Left lung (tissue), 4 donors: ENCODE measurements at regions not wholly inside any gene's neighbourhood (a gene's known extent, or its start where the extent isn't known, plus 50 kb on each side); places are given as distances from the start of the nearest gene placed in this dataset.

Experiments
- ATAC-seq: fragments of 200-7000 bp; cut with Tn5 transposase; one replicate; pipeline ENCODE4 v1.9.1; 2020; ENCODE audit warnings: moderate library complexity
- DNase-seq, 4 donors: peaks; one replicate each; pipeline ENCODE4 v3.0.0-alpha.2; 2013 to 2020
- H3K27ac ChIP-seq, 2 donors: fragments of 200-600 bp; sonication (generic) in 1 of 2; one replicate each; pipeline versions ENCODE4 v1.5.0 to v1.8.0; 2020 to 2021
- H3K27me3 ChIP-seq, 2 donors: fragments of 200-600 bp; sonication (generic) in 1 of 2; one replicate each; pipeline versions ENCODE4 v1.5.0 to v1.8.0; 2020 to 2021
- H3K36me3 ChIP-seq, 2 donors: fragments of 200-600 bp; sonication (generic) in 1 of 2; one replicate each; pipeline versions ENCODE4 v1.5.0 to v1.8.0; 2020 to 2021
- H3K4me1 ChIP-seq, 2 donors: fragments of 200-600 bp; one replicate each; pipeline ENCODE4 v1.8.0; 2021
- H3K4me3 ChIP-seq, 2 donors: fragments of 200-600 bp; sonication (generic) in 1 of 2; one replicate each; pipeline versions ENCODE4 v1.5.0 to v1.8.0; 2020 to 2021; ENCODE audit warnings: mild to moderate bottlenecking in 1 of 2
- H3K9me3 ChIP-seq, 2 donors: fragments of 200-600 bp; sonication (generic) in 1 of 2; one replicate each; pipeline versions ENCODE4 v1.5.0 to v1.8.0; 2020 to 2021
- intact Hi-C, 2 donors: fragments of 100-400 bp; cut with DNase I; formaldehyde crosslinking; loops; one replicate each; pipeline versions ENCODE4 v1.11.2 to v1.14.2; 2022
- TF ChIP-seq, protein P1 (sequence below), 2 donors: fragments of 200-600 bp; sonication (generic) in 1 of 2; IDR thresholded peaks; one replicate each; pipeline versions ENCODE4 v1.5.0 to v1.8.0; 2021; ENCODE audit warnings: antibody characterized with exemption in 2 of 2
- donor health status: DM: no; HTN: yes; CAD: no.
- donor health status: DM: no; HTN: no; CAD: no.

GRCh38 chr2:5589183-5589582 lies 103.0 kb upstream of the SOX11 start:
- H3K27ac ChIP-seq: no peak overlapping the region
- no peaks in the 10 kb centered on the region for H3K9me3 ChIP-seq
- TF ChIP-seq, protein P1, sequence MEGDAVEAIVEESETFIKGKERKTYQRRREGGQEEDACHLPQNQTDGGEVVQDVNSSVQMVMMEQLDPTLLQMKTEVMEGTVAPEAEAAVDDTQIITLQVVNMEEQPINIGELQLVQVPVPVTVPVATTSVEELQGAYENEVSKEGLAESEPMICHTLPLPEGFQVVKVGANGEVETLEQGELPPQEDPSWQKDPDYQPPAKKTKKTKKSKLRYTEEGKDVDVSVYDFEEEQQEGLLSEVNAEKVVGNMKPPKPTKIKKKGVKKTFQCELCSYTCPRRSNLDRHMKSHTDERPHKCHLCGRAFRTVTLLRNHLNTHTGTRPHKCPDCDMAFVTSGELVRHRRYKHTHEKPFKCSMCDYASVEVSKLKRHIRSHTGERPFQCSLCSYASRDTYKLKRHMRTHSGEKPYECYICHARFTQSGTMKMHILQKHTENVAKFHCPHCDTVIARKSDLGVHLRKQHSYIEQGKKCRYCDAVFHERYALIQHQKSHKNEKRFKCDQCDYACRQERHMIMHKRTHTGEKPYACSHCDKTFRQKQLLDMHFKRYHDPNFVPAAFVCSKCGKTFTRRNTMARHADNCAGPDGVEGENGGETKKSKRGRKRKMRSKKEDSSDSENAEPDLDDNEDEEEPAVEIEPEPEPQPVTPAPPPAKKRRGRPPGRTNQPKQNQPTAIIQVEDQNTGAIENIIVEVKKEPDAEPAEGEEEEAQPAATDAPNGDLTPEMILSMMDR (IDR thresholded peaks at IDR 0.05): no peak
- no peak overlapping the region for H3K4me3 ChIP-seq
- intact Hi-C loops: no loop called here
- no peaks in the 10 kb centered on the region for H3K4me1 ChIP-seq
- no peak for ATAC-seq
- no peaks in the 10 kb centered on the region for H3K36me3 ChIP-seq
- no peak for DNase-seq
- no peaks in the 10 kb centered on the region for H3K27me3 ChIP-seq

DNA sequence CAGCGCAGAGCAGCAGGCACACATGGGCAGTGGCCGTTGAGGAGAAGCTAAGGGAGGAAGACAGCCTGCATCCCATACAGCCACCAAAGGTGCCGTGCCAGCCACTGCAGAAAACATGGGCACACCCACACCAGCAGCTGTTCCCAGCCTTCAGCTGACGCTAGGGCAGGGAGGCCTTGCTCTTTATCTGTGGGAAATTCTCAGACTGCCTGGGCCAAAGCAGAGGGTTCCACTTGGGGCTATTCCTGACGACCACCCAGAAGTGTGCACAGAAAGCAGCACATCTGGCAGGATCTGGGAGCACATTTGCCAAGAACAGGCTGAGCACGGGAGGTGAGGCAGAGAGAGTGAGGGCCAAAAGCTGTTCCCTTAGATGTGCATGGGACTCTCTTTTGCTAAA lies 101.3 kb upstream of the SOX11 start:
- Histone ChIP-seq H3K9me3 (no peaks in the 10 kb centered on the region), H3K36me3 (no peaks in the 10 kb centered on the region), H3K27me3 (no peaks in the 10 kb centered on the region), H3K4me1 (no peaks in the 10 kb centered on the region), H3K27ac (no peak overlapping the region), H3K4me3 (no peak overlapping the region)
- TF ChIP-seq, protein P1 (IDR thresholded peaks at IDR 0.05): no peak
- intact Hi-C loops: no loop called here
- DNase-seq (peak in 2 of 4 donors; percentile 37 to 58), ATAC-seq (no peak)

GRCh38 chr2:5592916-5593315 lies 99.3 kb upstream of the SOX11 start:
- ATAC-seq (no peak), DNase-seq (no peak)
- H3K27me3 ChIP-seq: no peaks in the 10 kb centered on the region
- intact Hi-C loops: no loop called here
- TF ChIP-seq, protein P1 (IDR thresholded peaks at IDR 0.05): no peak
- H3K27ac ChIP-seq: no peak overlapping the region
- no peaks in the 10 kb centered on the region for H3K4me1 ChIP-seq
- H3K36me3 ChIP-seq: no peaks in the 10 kb centered on the region
- H3K4me3 ChIP-seq: no peak overlapping the region
- H3K9me3 ChIP-seq: no peaks in the 10 kb centered on the region

- DNase-seq (no peak), ATAC-seq (peak; percentile 60)
- no peaks in the 10 kb centered on the region for H3K27me3 ChIP-seq
- H3K9me3 ChIP-seq: peaks cover 0 to 4% of the 10 kb centered on the region in 2 donors
- H3K4me3 ChIP-seq: no peak overlapping the region
- H3K27ac ChIP-seq: no peak overlapping the region
- intact Hi-C loops: no loop called here
- TF ChIP-seq, protein P1 (IDR thresholded peaks at IDR 0.05): no peak
- no peaks in the 10 kb centered on the region for H3K36me3 ChIP-seq
- no peaks in the 10 kb centered on the region for H3K4me1 ChIP-seq
Observed at GRCh38 chr2:5594249-5594695, 97.9 kb upstream of the SOX11 start.

DNA sequence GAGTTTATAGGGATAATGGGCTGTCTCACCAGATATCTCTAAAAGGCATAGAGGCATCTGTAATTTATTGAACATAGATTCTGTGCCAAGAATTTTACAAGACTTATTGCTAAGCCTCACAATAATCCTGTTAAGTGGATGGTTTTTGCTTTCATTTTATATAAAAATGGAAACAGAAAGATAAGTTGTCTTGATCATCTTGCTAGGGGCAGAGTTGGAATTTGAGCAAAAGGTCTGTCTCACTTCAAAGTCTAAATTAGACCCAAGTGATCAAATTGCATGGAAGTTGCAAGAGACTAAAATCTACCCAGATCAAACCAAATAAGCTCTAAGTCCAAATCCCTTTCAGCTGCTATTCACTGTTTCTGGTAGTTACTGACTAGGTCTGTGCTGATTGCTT lies 95.3 kb upstream of the SOX11 start:
- TF ChIP-seq, protein P1 (IDR thresholded peaks at IDR 0.05): no peak
- Histone ChIP-seq H3K4me3 (no peak overlapping the region), H3K9me3 (peaks cover 0 to 5% of the 10 kb centered on the region in 2 donors), H3K27me3 (no peaks in the 10 kb centered on the region), H3K4me1 (no peaks in the 10 kb centered on the region), H3K27ac (no peak overlapping the region), H3K36me3 (no peaks in the 10 kb centered on the region)
- no peak for DNase-seq
- intact Hi-C loops: no loop called here
- no peak for ATAC-seq
